ENCODE measurements at regions not wholly inside any gene's neighbourhood (a gene's known extent, or its start where the extent isn't known, plus 50 kb on each side); places are given as distances from the start of the nearest gene placed in this dataset.
"Not testable (repeated sequence)": the region's sequence is repeated elsewhere in the genome, so short reads cannot be mapped to it uniquely, and the experiment has no call there.

DNA sequence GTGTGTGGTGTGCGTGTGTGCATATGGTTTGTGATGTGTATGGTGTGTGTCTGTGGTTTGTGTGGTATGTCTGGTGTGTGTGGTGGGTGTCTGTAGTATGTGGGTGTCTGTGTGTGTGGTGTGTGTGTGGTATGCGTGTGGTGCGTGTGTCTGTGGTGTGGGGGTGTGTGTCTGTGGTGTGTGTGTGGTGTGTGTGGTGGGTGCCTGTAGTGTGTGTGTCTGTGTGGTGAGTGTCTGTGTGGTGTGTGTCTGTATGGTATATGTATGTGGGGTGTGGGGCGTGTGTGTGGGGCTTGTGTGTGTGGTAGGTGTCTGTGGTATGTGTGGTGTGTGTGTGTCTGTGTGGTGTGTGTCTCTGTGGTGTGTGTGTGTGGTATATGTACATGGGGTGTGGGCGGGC, 300.7 kb downstream of the TEX29 start:
- no peak for DNase-seq (ENCODE audit: low spot score)

DNA sequence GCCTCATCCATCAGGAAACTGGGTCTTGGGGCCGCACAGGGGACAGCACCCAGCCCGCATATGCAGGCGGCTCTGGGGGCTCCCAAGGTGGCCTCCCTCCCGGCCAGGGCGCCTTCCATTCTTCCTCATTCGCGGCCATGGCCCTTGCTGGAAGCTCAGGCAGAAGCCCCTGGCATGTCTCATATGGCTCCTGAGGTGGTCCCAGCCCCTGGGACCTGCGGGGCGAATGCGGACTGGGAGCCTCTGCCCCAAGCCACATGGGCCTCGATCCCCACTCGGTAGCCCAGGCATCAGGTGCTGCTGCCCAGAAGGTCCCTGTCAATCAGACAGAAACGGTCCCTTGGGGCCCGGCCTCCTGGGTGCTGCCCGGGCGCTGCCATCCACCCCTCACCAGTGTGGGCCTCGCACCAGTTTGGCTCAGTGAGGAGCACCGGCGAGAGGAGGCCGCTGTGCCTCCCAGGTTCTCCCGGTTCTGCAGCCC, 301.6 kb downstream of the TEX29 start:
- DNase-seq (ENCODE audit: low spot score), result no peak

DNA sequence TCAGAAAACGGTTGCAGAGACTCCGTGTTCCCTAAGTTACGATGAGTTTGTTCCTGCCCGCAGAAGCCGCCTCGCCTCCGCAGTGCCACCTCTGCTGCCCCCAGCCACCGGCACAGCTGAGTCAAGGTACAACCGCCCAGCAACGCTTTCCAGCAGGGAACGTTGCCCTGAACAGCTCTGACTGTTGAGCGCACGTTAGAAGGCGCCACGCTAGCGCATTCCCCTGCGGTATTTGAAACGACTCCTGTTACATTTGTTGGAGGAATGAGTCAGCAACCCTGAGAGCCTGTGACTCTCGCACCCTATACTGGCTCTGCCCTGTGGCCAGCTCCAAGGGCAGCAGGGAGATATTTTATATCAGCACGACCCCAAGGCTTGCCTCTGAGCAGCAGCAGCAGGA, 302.8 kb downstream of the TEX29 start:
- DNase-seq (ENCODE audit: low spot score), result peak; percentile 45

DNA sequence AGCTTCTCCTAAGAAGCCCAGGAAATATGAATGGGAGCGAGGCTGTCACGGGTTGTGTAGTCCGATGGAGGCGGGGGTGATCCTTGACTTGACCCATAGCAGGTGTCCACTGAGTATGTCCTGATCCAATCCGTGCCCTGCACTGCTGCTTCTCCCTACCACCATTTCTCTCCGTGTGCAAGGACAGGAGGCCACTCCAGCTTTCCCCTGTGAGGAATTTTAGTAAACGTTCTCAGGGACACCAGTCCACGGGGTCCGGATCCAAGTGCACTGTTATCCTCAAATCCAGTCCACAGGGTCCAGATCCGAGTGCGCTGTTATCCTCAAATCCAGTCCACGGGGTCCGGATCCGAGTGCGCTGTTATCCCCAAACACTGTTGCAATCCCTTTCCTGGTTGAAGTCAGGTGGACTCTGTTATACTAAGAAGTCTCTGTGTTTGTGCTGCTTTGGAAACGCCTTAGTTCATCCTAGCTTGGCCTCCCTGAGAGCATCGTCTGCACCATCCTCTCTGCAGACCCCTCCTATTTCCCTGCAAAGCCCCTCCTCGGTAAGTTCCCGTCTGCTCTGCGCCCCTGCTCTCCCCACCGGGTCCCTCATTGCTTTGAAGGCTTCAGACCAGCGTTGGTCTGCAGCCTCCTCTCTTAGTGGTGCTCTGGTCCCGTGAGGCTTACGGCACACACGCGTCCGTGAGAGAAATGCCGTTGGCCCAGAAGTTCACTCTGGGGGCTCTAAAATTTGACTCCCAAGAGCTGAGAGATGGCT, 303.5 kb downstream of the TEX29 start:
- DNase-seq (ENCODE audit: low spot score), result peak; percentile 43

DNA sequence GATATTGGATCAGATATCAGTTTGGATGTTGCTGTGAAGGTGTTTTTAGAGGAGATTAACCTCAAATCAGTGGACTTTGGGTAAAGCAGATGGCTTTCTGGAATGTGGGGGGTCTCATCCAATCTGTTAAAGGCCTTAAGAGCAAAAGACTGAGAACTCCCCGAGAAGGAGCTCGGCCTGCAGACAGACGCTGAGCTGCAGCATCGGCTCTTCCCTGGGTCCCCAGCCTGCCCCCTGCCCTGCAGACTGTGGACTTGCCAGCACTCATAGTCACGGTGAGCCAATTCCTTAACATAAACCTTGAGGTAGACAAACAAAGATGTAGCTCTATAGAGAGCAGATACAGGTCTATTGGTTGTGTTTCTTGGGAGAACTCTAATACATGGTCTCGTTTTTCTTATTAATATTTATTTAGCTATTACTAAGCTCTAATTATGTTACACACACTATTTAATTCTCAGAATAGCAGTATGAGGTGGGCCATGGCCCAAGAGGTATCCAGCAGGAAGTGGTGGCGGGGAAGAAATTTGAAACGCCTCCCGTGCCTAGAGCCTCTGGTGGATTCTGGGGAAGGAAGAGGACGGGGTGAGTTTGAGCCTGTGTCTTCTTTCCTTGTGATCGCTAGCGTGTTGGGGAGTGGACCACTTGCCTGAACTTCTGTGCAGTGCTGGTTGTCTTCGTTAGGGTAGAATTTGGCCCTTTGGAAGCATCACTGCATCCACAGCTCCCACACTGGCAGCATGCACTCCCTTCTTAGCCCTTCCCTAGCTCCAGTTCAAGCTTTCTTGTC, 305.3 kb downstream of the TEX29 start:
- peak; percentile 17 for DNase-seq (ENCODE audit: low spot score)

DNA sequence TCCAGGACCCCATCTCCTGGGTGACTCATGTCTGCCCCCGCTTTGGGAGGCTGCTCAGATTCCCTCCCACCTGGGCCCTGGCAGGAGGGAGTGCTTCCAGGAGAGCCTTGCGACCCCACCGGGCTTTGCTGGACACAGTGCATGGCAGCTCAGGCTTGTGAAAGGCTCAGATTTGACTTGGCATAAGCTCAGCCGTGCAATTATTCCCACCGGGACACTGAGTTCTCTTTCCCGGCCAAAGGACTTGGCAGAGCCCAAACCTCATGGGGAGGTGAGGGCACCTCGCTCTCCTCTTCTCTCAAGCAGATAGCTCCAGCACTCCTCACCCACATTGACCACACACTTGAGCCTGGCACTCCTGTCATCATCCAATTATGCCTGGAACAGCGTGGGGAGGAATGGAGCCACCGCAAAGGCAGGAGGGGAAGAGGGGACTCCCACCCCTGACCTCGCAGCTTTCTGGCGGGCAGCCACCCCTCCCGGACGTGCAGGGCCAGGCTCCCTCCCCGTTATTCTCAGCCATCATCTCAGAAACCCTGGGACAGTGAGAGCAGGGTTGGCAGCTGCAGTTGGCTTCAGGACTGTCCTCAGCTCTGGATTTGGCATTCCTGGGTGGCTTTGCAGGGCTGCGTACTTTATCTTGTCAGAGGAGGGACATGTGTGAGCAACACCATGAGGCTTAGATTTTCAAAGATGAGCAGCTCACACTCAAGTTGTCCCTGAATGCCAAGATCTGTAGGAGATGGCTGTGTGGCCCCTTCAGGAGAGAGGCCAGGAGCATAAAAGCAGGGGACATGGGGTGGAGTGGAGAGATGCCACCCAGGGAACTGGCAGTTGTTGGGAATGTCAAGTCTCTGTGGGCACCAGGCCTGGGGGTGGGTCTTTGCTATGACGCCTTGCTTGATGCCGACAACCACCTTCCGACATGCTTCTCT, 306.2 kb downstream of the TEX29 start:
- peak; percentile 33 for DNase-seq (ENCODE audit: low spot score)

DNA sequence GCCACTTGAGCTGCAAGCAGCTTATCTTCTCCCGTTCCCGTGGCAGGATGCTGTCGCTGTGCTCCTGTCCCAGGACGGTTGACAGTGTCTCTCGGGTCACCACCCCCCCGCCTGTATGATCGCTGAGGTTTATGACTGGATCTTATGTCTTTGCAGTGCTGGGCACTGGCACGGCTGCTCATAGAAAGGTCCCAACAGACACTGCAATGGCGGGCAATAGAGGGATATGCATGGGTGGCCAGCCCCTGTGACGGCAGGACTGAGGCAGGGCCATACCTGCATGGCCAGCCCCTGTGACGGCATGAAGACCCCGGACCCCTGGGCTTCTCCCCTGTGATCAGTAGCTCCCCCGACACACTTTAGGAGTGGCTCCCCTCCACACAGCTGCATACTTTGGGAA, 307.2 kb downstream of the TEX29 start:
- DNase-seq (ENCODE audit: low spot score), result peak; percentile 29

DNA sequence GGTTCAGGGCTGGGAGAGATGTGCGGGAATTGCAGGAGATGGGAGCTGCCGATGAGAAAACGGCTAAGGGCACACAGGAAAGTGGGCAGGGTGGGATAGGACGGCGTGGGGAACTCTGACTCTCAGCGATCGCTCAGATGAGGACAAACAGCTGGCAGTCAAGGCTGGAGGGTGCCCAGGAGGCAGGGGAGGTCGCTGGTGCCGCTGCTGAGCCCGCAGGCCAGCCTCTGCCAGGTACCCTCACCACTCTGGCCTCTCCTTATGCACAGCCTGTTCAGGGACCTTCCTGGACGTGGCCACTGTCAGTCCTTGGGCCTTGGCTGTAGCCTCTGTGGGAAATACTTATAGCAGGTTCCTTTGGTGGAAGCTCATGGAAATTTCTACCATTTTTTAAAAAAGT, 308.6 kb downstream of the TEX29 start:
- DNase-seq (ENCODE audit: low spot score), result no peak

DNA sequence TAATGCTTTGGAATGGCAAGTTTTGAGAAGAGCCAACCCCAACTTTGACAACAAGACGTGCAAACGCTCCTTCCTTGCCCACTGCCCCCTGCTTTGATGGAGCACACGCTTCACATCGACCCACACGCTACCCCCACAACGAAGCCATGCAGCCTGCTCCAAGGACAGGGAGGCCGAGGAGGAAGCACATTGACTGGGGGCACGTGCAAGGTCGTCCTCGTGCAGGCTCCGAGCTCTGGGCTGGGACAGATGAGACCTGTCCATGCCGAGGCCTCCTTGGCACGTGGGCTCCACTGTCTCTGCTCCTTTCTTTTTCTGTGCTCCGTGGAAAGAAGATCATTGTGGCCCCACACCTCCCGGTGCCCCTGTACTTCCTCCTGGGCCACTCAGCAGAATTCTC, 309.0 kb downstream of the TEX29 start:
- DNase-seq (ENCODE audit: low spot score), result peak; percentile 36

DNA sequence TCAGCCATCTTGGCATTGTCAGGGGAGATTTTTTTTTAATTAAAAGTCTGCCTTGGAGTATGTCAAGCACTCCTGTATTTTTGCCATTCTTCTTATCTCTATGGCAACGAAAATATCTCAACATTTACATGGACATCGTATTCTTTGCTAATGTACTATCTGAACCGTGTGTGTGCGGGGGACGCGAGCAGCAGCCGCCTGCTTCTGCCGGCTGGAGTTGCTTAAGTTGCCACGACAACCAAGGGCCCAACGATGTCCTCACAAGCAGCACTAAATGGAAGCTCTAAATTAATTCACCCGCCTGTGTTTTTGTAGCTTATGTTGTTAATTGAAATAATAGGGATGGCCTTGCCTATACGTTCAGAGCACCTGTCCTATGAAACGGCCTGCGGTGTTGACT, 309.5 kb downstream of the TEX29 start:
- peak; percentile 44 for DNase-seq (ENCODE audit: low spot score)

DNA sequence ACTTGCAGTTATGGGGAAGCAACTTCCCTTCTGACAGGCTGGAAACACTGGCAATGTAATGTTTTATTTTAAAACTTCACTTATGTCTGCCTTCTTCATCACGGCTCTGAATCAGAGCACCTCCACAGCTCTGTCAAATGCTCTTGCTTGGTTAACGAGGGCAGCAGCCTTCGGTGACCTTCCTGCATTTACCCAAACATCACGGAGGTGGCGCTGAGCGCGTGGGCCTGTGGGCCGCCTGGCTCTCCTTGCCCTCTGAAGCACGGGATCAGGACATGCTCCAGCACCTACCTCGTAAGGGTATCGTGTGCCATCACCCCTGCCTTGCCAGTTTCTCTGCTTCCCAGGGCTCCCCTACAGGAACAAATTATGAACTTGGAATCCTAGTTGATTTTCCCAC, 310.0 kb downstream of the TEX29 start:
- peak; percentile 62 for DNase-seq (ENCODE audit: low spot score)

DNA sequence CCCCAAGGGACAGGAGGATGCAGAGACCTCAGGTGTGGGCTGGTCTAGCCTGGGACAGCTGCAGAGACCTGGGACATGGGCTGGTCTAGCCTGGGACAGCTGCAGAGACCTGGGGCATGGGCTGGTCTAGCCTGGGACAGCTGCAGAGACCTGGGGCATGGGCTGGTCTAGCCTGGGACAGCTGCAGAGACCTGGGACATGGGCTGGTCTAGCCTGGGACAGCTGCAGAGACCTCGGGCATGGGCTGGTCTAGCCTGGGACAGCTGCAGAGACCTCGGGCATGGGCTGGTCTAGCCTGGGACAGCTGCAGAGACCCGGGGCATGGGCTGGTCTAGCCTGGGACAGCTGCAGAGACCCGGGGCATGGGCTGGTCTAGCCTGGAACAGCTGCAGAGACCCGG, 310.8 kb downstream of the TEX29 start:
- not testable (repeated sequence) for DNase-seq (ENCODE audit: low spot score)

DNA sequence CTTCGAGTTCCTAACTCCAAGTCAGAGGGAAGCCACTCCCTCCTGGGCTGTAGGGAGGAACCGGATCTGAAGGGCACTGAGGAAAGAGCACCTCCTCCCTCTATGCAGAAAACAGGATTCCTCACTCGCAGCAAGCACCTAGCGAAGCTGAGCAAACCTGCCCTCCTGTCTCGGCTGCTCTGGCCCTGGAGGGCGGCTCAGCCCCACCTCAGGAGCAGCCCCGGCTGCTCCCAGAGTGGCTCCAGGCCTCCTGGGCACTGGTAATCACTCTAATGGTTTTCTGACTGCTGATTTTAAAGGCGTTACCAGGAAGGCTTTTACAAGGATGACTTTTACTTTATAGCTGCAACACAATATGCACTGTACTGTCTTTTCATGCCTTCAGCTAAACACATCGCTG, 312.5 kb downstream of the TEX29 start:
- no peak for DNase-seq (ENCODE audit: low spot score)

DNA sequence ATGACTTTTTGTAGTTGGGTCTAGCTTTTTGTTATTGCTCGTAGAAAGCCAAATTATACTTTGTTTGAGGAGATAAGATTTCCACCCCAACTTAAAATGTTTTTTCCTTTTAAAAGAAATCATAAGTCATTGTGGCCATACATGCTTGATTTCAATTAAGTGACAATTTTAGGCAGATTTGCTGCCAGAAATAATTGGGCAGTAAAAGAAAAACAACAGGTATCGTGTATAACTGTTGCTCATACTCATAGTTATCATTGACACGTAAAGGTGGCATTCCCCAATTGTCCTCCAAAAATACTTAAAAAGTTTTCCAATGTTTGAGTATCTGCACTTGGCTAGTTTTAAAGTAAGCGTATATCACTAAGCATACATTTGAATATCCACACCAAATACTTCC, 313.0 kb downstream of the TEX29 start:
- DNase-seq (ENCODE audit: low spot score), result no peak

DNA sequence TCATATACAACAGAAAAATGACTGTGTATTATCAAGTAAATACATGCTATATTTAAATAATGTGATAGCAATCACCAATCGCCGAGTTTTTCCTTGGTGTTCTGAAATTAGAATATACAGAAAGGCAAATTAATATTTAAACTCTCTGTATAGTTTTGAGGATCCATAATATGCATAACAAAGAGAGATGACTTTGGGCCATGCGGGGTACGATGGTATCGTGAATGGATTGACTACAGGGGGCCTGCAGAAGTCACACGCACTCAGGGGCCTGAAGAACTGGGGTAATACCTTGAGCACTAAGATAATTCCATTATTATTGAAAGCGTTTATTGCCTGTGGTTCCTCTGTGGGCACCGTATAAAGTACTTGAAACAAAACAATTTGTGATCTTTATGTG, 314.0 kb downstream of the TEX29 start:
- DNase-seq (ENCODE audit: low spot score), result no peak

DNA sequence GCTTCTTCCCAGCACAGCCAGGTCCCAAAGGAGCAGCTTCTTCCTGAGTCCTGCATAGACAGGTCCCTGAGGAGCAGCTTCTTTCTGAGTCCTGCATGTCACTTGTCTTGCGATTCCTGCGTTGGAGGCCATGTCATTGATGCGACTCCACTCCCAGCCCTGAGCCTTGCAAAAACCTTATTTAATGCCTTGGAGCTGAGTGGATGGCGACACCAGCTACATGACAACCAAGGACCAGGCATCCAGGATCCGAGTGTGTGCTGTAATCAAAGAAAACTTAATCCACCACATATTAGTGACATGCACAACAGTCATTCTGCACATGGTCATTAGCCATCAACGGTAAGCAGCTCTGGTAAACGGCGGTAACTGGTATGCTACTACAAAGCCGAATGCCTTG, 315.8 kb downstream of the TEX29 start:
- DNase-seq (ENCODE audit: low spot score), result no peak

DNA sequence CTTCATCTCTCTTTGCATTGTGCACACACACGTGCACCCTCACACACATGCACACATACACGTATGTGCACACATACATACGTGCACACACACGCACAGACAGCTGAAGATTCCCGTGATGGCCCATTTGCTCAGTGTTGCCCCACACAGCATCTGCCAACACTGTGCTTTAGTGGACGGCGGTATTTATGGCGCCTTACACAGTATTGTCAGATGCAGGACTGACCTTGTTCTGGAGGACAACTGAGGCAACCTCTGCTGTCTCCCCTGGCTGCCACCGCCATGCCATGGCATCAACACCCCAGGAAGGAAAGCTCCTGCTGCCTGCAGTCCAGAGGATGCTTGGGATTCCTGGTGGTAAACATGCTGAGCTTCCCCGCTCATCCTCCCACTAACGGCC, 316.4 kb downstream of the TEX29 start:
- DNase-seq (ENCODE audit: low spot score), result no peak

DNA sequence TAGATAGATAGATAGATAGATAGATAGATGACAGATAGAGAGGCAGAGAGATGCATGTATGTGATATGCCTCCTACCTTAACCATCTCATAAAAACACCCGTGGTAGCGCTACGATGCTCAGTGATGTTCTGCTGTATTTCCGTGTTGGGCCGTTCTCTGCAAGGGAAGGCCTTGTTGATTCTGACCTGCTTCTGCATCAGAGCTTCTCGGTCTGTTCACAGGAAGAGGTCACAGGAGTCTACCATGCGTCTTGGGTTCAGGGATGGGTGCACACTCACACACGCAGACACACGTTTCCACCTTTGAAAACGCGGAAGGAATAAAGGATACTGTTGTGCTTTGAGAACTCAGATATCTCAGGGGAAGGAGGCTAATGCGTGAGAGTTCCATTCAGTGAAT, 316.9 kb downstream of the TEX29 start:
- no peak for DNase-seq (ENCODE audit: low spot score)

DNA sequence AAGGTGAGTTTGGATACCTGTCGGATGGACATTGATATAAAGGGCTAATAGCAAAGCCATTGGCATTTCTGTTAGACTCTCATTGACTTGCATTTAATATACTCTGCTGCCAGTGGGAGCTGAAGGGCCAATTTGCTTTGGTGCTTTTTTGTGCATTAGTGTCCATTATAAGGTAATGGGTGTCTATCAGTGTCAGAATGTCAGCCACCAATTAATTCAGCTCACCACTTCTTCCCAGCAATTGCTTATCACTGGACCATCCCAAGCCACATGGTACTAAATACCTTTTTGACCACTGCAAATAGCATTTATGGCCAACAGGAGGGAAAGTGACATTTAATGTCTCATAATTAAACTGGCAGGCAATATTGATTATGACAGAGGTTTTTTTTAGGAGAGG, 317.8 kb downstream of the TEX29 start:
- no peak for DNase-seq (ENCODE audit: low spot score)

DNA sequence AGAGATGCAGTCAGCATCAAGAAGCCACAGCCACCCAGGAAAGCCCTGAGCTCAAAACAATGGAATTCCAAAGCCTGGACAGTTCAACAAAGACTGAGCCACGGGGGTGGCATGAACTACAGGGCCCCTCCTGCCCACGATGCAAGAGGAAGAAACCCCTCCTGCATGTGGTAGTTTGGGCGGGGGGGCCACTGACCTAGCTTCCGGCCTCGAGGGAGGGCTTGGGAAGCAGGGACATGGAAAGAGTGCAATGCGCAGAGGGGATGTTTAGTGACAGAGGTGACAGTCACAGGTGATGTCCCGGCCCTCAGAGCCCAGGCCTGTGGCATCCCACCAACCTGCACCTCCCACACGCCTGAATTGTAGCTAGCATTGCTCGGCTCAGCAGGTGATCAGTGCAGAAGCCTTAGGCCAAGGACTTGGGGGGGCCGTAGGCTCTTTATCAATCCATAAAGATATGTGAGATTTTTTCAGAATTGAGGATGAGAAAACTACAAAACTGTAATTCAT, 318.8 kb downstream of the TEX29 start:
- peak; percentile 7 for DNase-seq (ENCODE audit: low spot score)

DNA sequence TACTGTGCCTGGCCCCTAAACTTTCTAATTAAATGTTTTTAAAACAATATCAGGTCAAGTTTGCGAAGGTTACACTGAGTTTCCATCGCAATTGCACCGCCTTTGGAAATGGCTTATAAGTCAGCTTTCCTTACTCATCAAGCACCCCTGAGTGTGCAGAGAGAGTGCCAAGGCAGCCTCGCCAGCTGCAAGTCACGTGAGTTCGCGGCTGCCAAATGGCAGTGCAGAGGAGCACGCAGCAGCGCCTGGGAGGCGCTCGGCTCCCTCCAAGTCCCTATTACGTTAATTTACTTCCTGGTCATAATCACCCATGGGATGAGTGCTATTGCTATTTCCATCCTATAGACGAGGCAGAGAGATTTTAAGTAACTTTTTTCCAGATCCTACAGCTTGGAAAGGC, 319.6 kb downstream of the TEX29 start:
- no peak for DNase-seq (ENCODE audit: low spot score)

DNA sequence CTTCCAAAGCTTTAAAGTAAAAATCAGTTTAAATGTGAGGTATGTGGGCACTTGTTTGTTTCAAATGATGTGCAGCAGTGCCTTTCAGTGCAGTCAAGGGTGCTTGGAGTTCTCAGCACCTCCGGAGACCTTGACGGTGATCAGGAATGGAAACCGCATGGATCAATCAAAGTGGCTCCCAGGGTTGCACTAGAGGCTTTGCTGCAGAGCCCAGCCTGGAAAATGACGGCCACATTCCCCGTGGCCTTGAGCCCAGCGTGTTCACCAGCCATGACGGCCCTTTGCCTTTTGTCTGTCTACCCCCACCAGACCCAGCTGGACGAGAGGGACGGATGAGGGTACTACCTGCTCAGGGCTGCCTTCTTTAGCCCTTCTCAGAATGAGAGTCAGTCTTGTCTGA, 320.0 kb downstream of the TEX29 start:
- DNase-seq (ENCODE audit: low spot score), result no peak

Measured in ecto neural progenitor cell (in vitro differentiated cells).